ENCODE measurements at regions not wholly inside any gene's neighbourhood (a gene's known extent, or its start where the extent isn't known, plus 50 kb on each side); places are given as distances from the start of the nearest gene placed in this dataset.

GRCh38 chr12:93027041-93027440 is 97.9 kb upstream of the EEA1 start:
- Histone ChIP-seq H3K4me1 (ENCODE audit: insufficient read depth, low read length) (peaks cover 7% of the 10 kb centered on the region), H3K9ac (ENCODE audit: low read length) (no peak overlapping the region), H3K79me2 (ENCODE audit: insufficient read depth, low read length) (no peaks in the 10 kb centered on the region), H3K4me3 (ENCODE audit: insufficient read depth, low read depth, low read length) (no peak overlapping the region), H3K27ac (ENCODE audit: low read depth, low read length) (no peak overlapping the region), H4K20me1 (ENCODE audit: insufficient read depth, low read length) (no peaks in the 10 kb centered on the region), H3K36me3 (ENCODE audit: insufficient read depth, low read length) (no peaks in the 10 kb centered on the region), H3K4me2 (ENCODE audit: low read length) (no peak overlapping the region), H3K27me3 (ENCODE audit: insufficient read depth, low read length) (no peaks in the 10 kb centered on the region), H2AFZ (ENCODE audit: low read depth, low read length) (no peak overlapping the region), H3K9me3 (ENCODE audit: insufficient read depth, low read depth, low read length) (no peaks in the 10 kb centered on the region)
- H3K4me1 Mint-ChIP-seq (ENCODE audit: low read depth, unreplicated experiment) = peaks cover 6% of the 10 kb centered on the region
- TF ChIP-seq CTCF (IDR thresholded peaks at IDR 0.05; ENCODE audit: insufficient read depth, low read depth, low read length) (no peak), EZH2 (IDR thresholded peaks at IDR 0.05; ENCODE audit: insufficient read depth, low read length) (no peak)
- H3K27me3 Mint-ChIP-seq (ENCODE audit: low read depth, unreplicated experiment) = no peaks in the 10 kb centered on the region
- no peak for FAIRE-seq
- H3K27ac Mint-ChIP-seq (ENCODE audit: unreplicated experiment) = no peak overlapping the region
- no peaks in the 10 kb centered on the region for H3K36me3 Mint-ChIP-seq (ENCODE audit: low read depth, unreplicated experiment)
- no peaks in the 10 kb centered on the region for H3K9me3 Mint-ChIP-seq (ENCODE audit: unreplicated experiment)
- no peak for DNase-seq (ENCODE audit: low read depth)
- no peak overlapping the region for H3K4me3 Mint-ChIP-seq (ENCODE audit: unreplicated experiment)

GRCh38 chr12:93029091-93029490 is 100.0 kb upstream of the EEA1 start:
- DNase-seq (ENCODE audit: low read depth) (no peak), FAIRE-seq (no peak)
- Mint-ChIP-seq H3K4me1 (ENCODE audit: low read depth, unreplicated experiment) (no peaks in the 10 kb centered on the region), H3K27ac (ENCODE audit: unreplicated experiment) (no peak overlapping the region), H3K4me3 (ENCODE audit: unreplicated experiment) (no peak overlapping the region), H3K36me3 (ENCODE audit: low read depth, unreplicated experiment) (no peaks in the 10 kb centered on the region), H3K9me3 (ENCODE audit: unreplicated experiment) (no peaks in the 10 kb centered on the region), H3K27me3 (ENCODE audit: low read depth, unreplicated experiment) (peaks cover 5% of the 10 kb centered on the region)
- H3K4me1 ChIP-seq (ENCODE audit: insufficient read depth, low read length) = no peaks in the 10 kb centered on the region
- H3K9ac ChIP-seq (ENCODE audit: low read length) = no peak overlapping the region
- no peak overlapping the region for H3K4me3 ChIP-seq (ENCODE audit: insufficient read depth, low read depth, low read length)
- no peak for TF ChIP-seq EZH2 (IDR thresholded peaks at IDR 0.05; ENCODE audit: insufficient read depth, low read length)
- TF ChIP-seq CTCF (IDR thresholded peaks at IDR 0.05; ENCODE audit: insufficient read depth, low read depth, low read length) = no peak
- H3K36me3 ChIP-seq (ENCODE audit: insufficient read depth, low read length) = no peaks in the 10 kb centered on the region
- H3K27ac ChIP-seq (ENCODE audit: low read depth, low read length) = no peak overlapping the region
- H3K9me3 ChIP-seq (ENCODE audit: insufficient read depth, low read depth, low read length) = no peaks in the 10 kb centered on the region
- H3K27me3 ChIP-seq (ENCODE audit: insufficient read depth, low read length) = no peaks in the 10 kb centered on the region
- H4K20me1 ChIP-seq (ENCODE audit: insufficient read depth, low read length) = no peaks in the 10 kb centered on the region
- no peak overlapping the region for H2AFZ ChIP-seq (ENCODE audit: low read depth, low read length)
- H3K4me2 ChIP-seq (ENCODE audit: low read length) = no peak overlapping the region
- H3K79me2 ChIP-seq (ENCODE audit: insufficient read depth, low read length) = no peaks in the 10 kb centered on the region

- Histone ChIP-seq H3K27me3 (ENCODE audit: insufficient read depth, low read length) (no peaks in the 10 kb centered on the region), H3K4me2 (ENCODE audit: low read length) (no peak overlapping the region), H3K79me2 (ENCODE audit: insufficient read depth, low read length) (no peaks in the 10 kb centered on the region), H3K9ac (ENCODE audit: low read length) (no peak overlapping the region), H3K4me1 (ENCODE audit: insufficient read depth, low read length) (no peaks in the 10 kb centered on the region), H3K9me3 (ENCODE audit: insufficient read depth, low read depth, low read length) (no peaks in the 10 kb centered on the region), H4K20me1 (ENCODE audit: insufficient read depth, low read length) (no peaks in the 10 kb centered on the region), H3K4me3 (ENCODE audit: insufficient read depth, low read depth, low read length) (no peak overlapping the region), H3K27ac (ENCODE audit: low read depth, low read length) (no peak overlapping the region), H3K36me3 (ENCODE audit: insufficient read depth, low read length) (no peaks in the 10 kb centered on the region), H2AFZ (ENCODE audit: low read depth, low read length) (no peak overlapping the region)
- Mint-ChIP-seq H3K4me1 (ENCODE audit: low read depth, unreplicated experiment) (no peaks in the 10 kb centered on the region), H3K27me3 (ENCODE audit: low read depth, unreplicated experiment) (peaks cover 14% of the 10 kb centered on the region), H3K4me3 (ENCODE audit: unreplicated experiment) (no peak overlapping the region), H3K27ac (ENCODE audit: unreplicated experiment) (no peak overlapping the region), H3K9me3 (ENCODE audit: unreplicated experiment) (peaks cover 3% of the 10 kb centered on the region), H3K36me3 (ENCODE audit: low read depth, unreplicated experiment) (no peaks in the 10 kb centered on the region)
- DNase-seq (ENCODE audit: low read depth) (no peak), FAIRE-seq (no peak)
- TF ChIP-seq CTCF (IDR thresholded peaks at IDR 0.05; ENCODE audit: insufficient read depth, low read depth, low read length) (no peak), EZH2 (IDR thresholded peaks at IDR 0.05; ENCODE audit: insufficient read depth, low read length) (no peak)
These were observed 101.9 kb upstream of the EEA1 start for GRCh38 chr12:93031028-93031427.

Data from astrocyte (in vitro differentiated cells and primary cell).